K562 (cell line): ENCODE measurements at regions not wholly inside any gene's neighbourhood (a gene's known extent, or its start where the extent isn't known, plus 50 kb on each side); places are given as distances from the start of the nearest gene placed in this dataset.
A peak's percentile ranks its signal among the peaks of the same experiment; 100 is the strongest.

ENCODE experiments used
- ATAC-seq: fragments of 200-7000 bp; cut with Tn5 transposase; 3 replicates; pipeline ENCODE4 v1.9.1; 2020; ENCODE audit warnings: moderate library complexity
- BruUV-seq: library from RNA; stranded (reverse); fragments of 400-500 nt; replicated peaks from 2 replicates; lab custom pipeline; 2021; lab: Mats Ljungman, UMichigan
- CTCF ChIA-PET: fragments of 300-600 bp; formaldehyde crosslinking; extraction: SDS; loops from one replicate; lab custom pipeline; 2021; ENCODE audit warnings: low intra/inter-chr PET ratio; lab: Yijun Ruan, JAX
- POLR2A ChIA-PET: fragments of 300-600, 350-650 bp; sonication (Branson Sonifier 250); formaldehyde crosslinking; extraction: SDS; loops from one replicate; lab custom pipeline; 2021; ENCODE audit warnings: antibody characterized with exemption, inconsistent platforms; lab: Yijun Ruan, JAX
- DNase-seq, 4 experiments: peaks; one replicate each; pipeline versions ENCODE4 v3.0.0 to v3.0.0-alpha.2; 2011 to 2018; ENCODE audit warnings: low spot score in 3 of 4, mixed read lengths in 3 of 4; ENCODE audit errors: extremely low read depth in 1 of 4
- FAIRE-seq: peaks from 2 replicates; lab custom pipeline; 2011; peaks lifted over from hg19 to GRCh38; lab: Jason Lieb, UNC
- H2AFZ ChIP-seq: 2 replicates; pipeline ENCODE4 v1.6.0; 2011; ENCODE audit warnings: low read depth, low read length, control low read depth, inconsistent platforms
- H3K27ac ChIP-seq: fragments of 200-600 bp; 3 replicates; pipeline ENCODE4 v1.8.0; 2011; ENCODE audit warnings: low read depth, mild to moderate bottlenecking, control low read depth, inconsistent platforms, low read length, moderate library complexity, mixed read lengths; ENCODE audit errors: extremely low read depth
- H3K27me3 ChIP-seq, 2 experiments: fragments of 300-600 bp in 1 of 2; 2 replicates in 1 of 2; 3 replicates in 1 of 2; pipeline versions ENCODE4 v1.6.0 to v1.8.0; 2011; ENCODE audit warnings: inconsistent platforms in 2 of 2, low read length in 2 of 2, mild to moderate bottlenecking in 1 of 2, mixed read lengths in 1 of 2, moderate library complexity in 1 of 2; ENCODE audit not compliant: control insufficient read depth in 2 of 2, insufficient read depth in 2 of 2
- H3K36me3 ChIP-seq: fragments of 300-600 bp; 3 replicates; pipeline ENCODE4 v1.8.0; 2011; ENCODE audit warnings: mild to moderate bottlenecking, low read length, inconsistent platforms; ENCODE audit not compliant: control insufficient read depth, insufficient read depth
- H3K4me1 ChIP-seq, 2 experiments: fragments of 200-600 bp in 1 of 2; replicated peaks in 1 of 2; 2 replicates in 1 of 2; 3 replicates in 1 of 2; pipeline versions ENCODE4 v1.5.1 to v1.8.0; 2011; ENCODE audit warnings: inconsistent platforms in 2 of 2, low read length in 2 of 2, mild to moderate bottlenecking in 1 of 2, mixed read lengths in 1 of 2, moderate library complexity in 1 of 2; ENCODE audit not compliant: control insufficient read depth in 2 of 2, insufficient read depth in 2 of 2
- H3K4me2 ChIP-seq: 2 replicates; pipeline ENCODE4 v1.6.1; 2011; ENCODE audit warnings: low read length, control low read depth, inconsistent platforms, mixed read lengths; ENCODE audit not compliant: insufficient read depth
- H3K4me3 ChIP-seq: fragments of 200-600 bp; sonication (generic), shearing (Covaris generic); 2 replicates; pipeline ENCODE4 v1.5.1; 2016; ENCODE audit warnings: control low read depth, inconsistent platforms
- H3K79me2 ChIP-seq: fragments of 200-600 bp; 3 replicates; pipeline ENCODE4 v1.8.0; 2011; ENCODE audit warnings: low read length, inconsistent platforms; ENCODE audit not compliant: control insufficient read depth, insufficient read depth
- H3K9ac ChIP-seq, 2 experiments: 2 replicates each; pipeline versions ENCODE4 v1.6.0 to v1.6.1; 2011; ENCODE audit warnings: low read depth in 2 of 2, low read length in 2 of 2, control low read depth in 1 of 2, inconsistent platforms in 1 of 2, mild to moderate bottlenecking in 1 of 2, mixed read lengths in 1 of 2; ENCODE audit not compliant: insufficient read depth in 1 of 2
- H3K9me1 ChIP-seq: one replicate; pipeline ENCODE4 v1.6.0; 2011; ENCODE audit warnings: inconsistent platforms, mild to moderate bottlenecking, low read length, moderate library complexity; ENCODE audit not compliant: control insufficient read depth, insufficient read depth
- H3K9me3 ChIP-seq: replicated peaks from 2 replicates; pipeline ENCODE4 v1.5.1; 2011; ENCODE audit warnings: low read depth, low read length, inconsistent platforms; ENCODE audit not compliant: control insufficient read depth, insufficient read depth
- H4K20me1 ChIP-seq: replicated peaks from 2 replicates; pipeline ENCODE4 v1.6.1; 2011; ENCODE audit warnings: low read length, inconsistent platforms, mixed read lengths; ENCODE audit not compliant: control insufficient read depth, insufficient read depth
- BCOR ChIP-seq: fragments of 450-650 bp; IDR thresholded peaks from 2 replicates; pipeline ENCODE4 v1.6.1; 2016
- CC2D1A ChIP-seq: fragments of 450-650 bp; IDR thresholded peaks from 2 replicates; pipeline ENCODE4 v1.6.1; 2017; ENCODE audit warnings: mild to moderate bottlenecking
- ZNF143 ChIP-seq: sonication (generic); formaldehyde crosslinking; IDR thresholded peaks from 2 replicates; pipeline ENCODE4 v1.9.0; 2022; ENCODE audit warnings: mild to moderate bottlenecking, missing genetic modification reagents
- ZNF780A ChIP-seq: fragments of 250-450 bp; sonication (Bioruptor Pico); IDR thresholded peaks from 2 replicates; pipeline ENCODE4 v1.5.0; 2021; ENCODE audit warnings: mild to moderate bottlenecking
- WGBS: fragments of 100-300 bp; shearing (Covaris generic); methylation state at CpG from one replicate; pipeline ENCODE4 v1.1.6; 2016; ENCODE audit warnings: low coverage, mixed read lengths; ENCODE audit not compliant: insufficient coverage; ENCODE audit errors: missing lambda C conversion rate; 5-methylcytosine and 5-hydroxymethylcytosine counted together
- in situ Hi-C: fragments of 300-500 bp; cut with MboI; formaldehyde crosslinking; loops from 4 replicates; pipeline ENCODE4 v1.15.0; 2018; ENCODE audit warnings: inconsistent platforms, mixed read lengths
- intact Hi-C: fragments of 100-400 bp; cut with micrococcal nuclease; formaldehyde crosslinking; loops from 2 replicates; pipeline ENCODE4 v1.14.2; 2022
- TF ChIP-seq, protein P1 (sequence below), 2 experiments: fragments of 450-650 bp; IDR thresholded peaks; 2 replicates each; pipeline ENCODE4 v1.6.1; 2018; ENCODE audit warnings: mild to moderate bottlenecking in 2 of 2, low read depth in 1 of 2; ENCODE audit not compliant: partially characterized antibody in 2 of 2
- TF ChIP-seq, protein P2 (sequence below), 2 experiments: fragments of 450-650 bp; conservative IDR thresholded peaks; 2 replicates each; pipeline ENCODE4 v1.6.1; 2017; ENCODE audit warnings: mild to moderate bottlenecking in 2 of 2, moderate library complexity in 2 of 2

DNA sequence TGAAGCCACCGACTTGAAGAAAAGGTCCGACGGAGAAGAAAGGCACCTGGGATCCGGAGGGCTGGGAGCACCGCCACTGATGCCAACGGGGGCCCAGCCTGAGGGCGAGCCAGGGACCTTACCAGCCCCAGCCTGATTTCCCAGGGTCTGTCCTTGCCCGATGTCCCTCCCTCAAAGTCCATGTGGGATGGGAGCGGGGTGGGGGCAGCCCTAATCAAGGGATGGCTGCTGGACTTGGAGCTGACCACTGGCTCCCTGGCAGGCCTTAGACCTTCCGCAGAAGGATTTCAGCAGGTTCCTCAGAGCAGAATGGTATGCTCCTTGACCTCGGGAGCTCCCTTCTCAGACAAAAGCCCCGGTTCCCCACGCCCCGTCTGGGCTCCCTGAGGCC is 99.6 kb downstream of the ZFP36L2 start:
- CTCF ChIA-PET: no interaction called here
- WGBS: 95% methylated on average over 10 of the region's 14 CpGs
- Histone ChIP-seq H3K79me2 (no peaks in the 10 kb centered on the region), H3K4me2 (no peak overlapping the region), H3K9me3 (no peaks in the 10 kb centered on the region), H2AFZ (no peak overlapping the region), H3K27ac (no peak overlapping the region), H4K20me1 (no peaks in the 10 kb centered on the region), H3K27me3 (no peaks in the 10 kb centered on the region), H3K4me3 (no peak overlapping the region), H3K36me3 (no peaks in the 10 kb centered on the region), H3K9me1 (peaks cover 5% of the 10 kb centered on the region), H3K9ac (no peak overlapping the region), H3K4me1 (peaks cover 18 to 36% of the 10 kb centered on the region in 2 experiments; a peak in 4 of 5 replicates)
- DNase-seq (no peak), ATAC-seq (no peak), FAIRE-seq (no peak)
- intact Hi-C loops (loop anchor here (2.0 to 5.0 kb wide), 2 partner anchors 105 to 180 kb away; no protein-coding TSS in a partner anchor), in situ Hi-C loops (loop anchor here (5.0 to 25.0 kb wide), 2 partner anchors 105 to 290 kb away; no protein-coding TSS in a partner anchor)
- BruUV-seq: no TSS peak
- TF ChIP-seq ZNF143 (CRISPR knock-in tag): 0 out of 2 replicates have a peak, but pooled peaks have one; percentile 7
- TF ChIP-seq CC2D1A: no peak
- POLR2A ChIA-PET: interaction anchor here (0.6 to 0.7 kb wide), 2 partner anchors 95 to 100 kb away, joined by 3 to 6 read pairs; partner anchors contain the start of gene ZFP36L2

DNA sequence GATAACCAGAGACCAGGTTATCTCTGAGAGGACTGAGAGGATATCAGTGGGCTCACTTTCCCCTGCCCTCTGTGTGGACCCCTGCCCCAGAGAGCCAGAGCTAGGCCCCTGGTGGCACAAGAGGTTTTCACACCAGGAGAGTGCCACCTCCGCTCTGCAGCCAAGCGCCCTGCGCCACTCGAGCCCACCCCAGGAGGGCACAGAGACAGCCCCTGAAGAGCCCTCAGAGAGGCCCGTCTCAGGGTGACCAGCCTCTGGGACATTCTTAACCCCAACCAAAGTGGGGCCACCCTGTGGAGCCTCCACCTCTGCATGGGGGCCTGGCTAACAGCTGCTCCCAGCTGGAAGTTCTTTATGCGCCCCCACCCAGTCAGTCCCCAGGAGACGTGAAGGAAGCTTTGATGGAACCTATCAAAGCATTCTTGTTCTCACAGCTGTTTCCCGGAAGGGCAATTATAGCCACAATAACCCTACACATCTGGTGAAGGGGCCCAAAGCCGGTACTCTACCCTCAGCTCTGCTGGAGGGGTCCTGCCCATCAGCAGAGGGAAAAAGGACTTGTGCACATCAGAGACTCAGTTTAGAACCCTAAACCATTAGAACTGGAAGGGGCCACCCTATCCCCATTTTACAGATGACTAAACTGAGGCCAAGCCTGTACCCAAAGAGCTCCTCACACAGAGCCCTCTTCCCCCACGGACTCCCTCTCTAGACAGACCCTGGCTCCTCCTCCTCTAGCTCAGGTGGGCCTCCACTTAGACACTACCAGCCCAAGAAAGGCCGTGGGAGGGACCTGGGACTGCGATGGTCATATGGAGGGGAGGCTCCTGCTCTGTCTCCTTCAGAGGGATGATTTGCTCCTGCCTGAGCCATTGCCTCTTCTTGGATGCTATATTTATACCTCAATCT is 101.1 kb downstream of the ZFP36L2 start:
- Histone ChIP-seq H3K27ac (no peak overlapping the region), H3K27me3 (no peaks in the 10 kb centered on the region), H4K20me1 (no peaks in the 10 kb centered on the region), H3K9me1 (no peaks in the 10 kb centered on the region), H3K4me1 (peaks cover 3 to 23% of the 10 kb centered on the region in 2 experiments; a peak in 3 of 5 replicates), H3K4me2 (no peak overlapping the region), H3K36me3 (no peaks in the 10 kb centered on the region), H2AFZ (no peak overlapping the region), H3K9me3 (no peaks in the 10 kb centered on the region), H3K9ac (no peak overlapping the region), H3K4me3 (no peak overlapping the region), H3K79me2 (no peaks in the 10 kb centered on the region)
- FAIRE-seq (no peak), DNase-seq (no peak), ATAC-seq (no peak)
- ChIA-PET CTCF (no interaction called here), POLR2A (interaction anchor here (0.7 kb wide), 2 partner anchors 18 to 97 kb away, joined by 3 read pairs; no protein-coding TSS in a partner anchor)
- no TSS peak for BruUV-seq
- in situ Hi-C loops: loop anchor here (5.0 to 25.0 kb wide), 2 partner anchors 107 to 288 kb away; no protein-coding TSS in a partner anchor
- intact Hi-C loops: loop anchor here (5.0 kb wide), 1 partner anchor 103 kb away; no protein-coding TSS in a partner anchor
- 52% methylated on average over 12 of the region's 12 CpGs for WGBS
- TF ChIP-seq, protein P1, sequence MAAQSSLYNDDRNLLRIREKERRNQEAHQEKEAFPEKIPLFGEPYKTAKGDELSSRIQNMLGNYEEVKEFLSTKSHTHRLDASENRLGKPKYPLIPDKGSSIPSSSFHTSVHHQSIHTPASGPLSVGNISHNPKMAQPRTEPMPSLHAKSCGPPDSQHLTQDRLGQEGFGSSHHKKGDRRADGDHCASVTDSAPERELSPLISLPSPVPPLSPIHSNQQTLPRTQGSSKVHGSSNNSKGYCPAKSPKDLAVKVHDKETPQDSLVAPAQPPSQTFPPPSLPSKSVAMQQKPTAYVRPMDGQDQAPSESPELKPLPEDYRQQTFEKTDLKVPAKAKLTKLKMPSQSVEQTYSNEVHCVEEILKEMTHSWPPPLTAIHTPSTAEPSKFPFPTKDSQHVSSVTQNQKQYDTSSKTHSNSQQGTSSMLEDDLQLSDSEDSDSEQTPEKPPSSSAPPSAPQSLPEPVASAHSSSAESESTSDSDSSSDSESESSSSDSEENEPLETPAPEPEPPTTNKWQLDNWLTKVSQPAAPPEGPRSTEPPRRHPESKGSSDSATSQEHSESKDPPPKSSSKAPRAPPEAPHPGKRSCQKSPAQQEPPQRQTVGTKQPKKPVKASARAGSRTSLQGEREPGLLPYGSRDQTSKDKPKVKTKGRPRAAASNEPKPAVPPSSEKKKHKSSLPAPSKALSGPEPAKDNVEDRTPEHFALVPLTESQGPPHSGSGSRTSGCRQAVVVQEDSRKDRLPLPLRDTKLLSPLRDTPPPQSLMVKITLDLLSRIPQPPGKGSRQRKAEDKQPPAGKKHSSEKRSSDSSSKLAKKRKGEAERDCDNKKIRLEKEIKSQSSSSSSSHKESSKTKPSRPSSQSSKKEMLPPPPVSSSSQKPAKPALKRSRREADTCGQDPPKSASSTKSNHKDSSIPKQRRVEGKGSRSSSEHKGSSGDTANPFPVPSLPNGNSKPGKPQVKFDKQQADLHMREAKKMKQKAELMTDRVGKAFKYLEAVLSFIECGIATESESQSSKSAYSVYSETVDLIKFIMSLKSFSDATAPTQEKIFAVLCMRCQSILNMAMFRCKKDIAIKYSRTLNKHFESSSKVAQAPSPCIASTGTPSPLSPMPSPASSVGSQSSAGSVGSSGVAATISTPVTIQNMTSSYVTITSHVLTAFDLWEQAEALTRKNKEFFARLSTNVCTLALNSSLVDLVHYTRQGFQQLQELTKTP (IDR thresholded peaks at IDR 0.05; ENCODE audit: low read depth in 1 of 2, partially characterized antibody in 2 of 2): no peak
- TF ChIP-seq, protein P2, sequence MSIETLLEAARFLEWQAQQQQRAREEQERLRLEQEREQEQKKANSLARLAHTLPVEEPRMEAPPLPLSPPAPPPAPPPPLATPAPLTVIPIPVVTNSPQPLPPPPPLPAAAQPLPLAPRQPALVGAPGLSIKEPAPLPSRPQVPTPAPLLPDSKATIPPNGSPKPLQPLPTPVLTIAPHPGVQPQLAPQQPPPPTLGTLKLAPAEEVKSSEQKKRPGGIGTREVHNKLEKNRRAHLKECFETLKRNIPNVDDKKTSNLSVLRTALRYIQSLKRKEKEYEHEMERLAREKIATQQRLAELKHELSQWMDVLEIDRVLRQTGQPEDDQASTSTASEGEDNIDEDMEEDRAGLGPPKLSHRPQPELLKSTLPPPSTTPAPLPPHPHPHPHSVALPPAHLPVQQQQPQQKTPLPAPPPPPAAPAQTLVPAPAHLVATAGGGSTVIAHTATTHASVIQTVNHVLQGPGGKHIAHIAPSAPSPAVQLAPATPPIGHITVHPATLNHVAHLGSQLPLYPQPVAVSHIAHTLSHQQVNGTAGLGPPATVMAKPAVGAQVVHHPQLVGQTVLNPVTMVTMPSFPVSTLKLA (conservative IDR thresholded peaks at IDR 0.05): no peak
- TF ChIP-seq ZNF780A (CRISPR knock-in tag) (no peak), BCOR (peak; percentile 81)
